ENCODE measurements at regions not wholly inside any gene's neighbourhood (a gene's known extent, or its start where the extent isn't known, plus 50 kb on each side); places are given as distances from the start of the nearest gene placed in this dataset.
"Not testable (repeated sequence)": the region's sequence is repeated elsewhere in the genome, so short reads cannot be mapped to it uniquely, and the experiment has no call there.

GRCh38 chr6:100223952-100224351, 229.9 kb upstream of the MCHR2 start:
- H3K27ac Mint-ChIP-seq, H3K9me3 Mint-ChIP-seq, H3K36me3 Mint-ChIP-seq, H3K4me1 Mint-ChIP-seq, DNase-seq, H3K4me3 Mint-ChIP-seq: not testable (repeated sequence)
- H3K27me3 Mint-ChIP-seq, result peaks cover 16% of the 10 kb centered on the region

GRCh38 chr6:100220543-100220942, 226.5 kb upstream of the MCHR2 start:
- no peak overlapping the region for H3K27ac Mint-ChIP-seq
- H3K4me1 Mint-ChIP-seq, result no peaks in the 10 kb centered on the region
- peaks cover 2% of the 10 kb centered on the region for H3K9me3 Mint-ChIP-seq
- no peaks in the 10 kb centered on the region for H3K36me3 Mint-ChIP-seq
- no peaks in the 10 kb centered on the region for H3K27me3 Mint-ChIP-seq
- H3K4me3 Mint-ChIP-seq, result no peak overlapping the region
- DNase-seq, result no peak

- no peaks in the 10 kb centered on the region for H3K4me1 Mint-ChIP-seq
- no peak overlapping the region for H3K4me3 Mint-ChIP-seq
- no peak for DNase-seq
- no peaks in the 10 kb centered on the region for H3K9me3 Mint-ChIP-seq
- no peaks in the 10 kb centered on the region for H3K36me3 Mint-ChIP-seq
- no peaks in the 10 kb centered on the region for H3K27me3 Mint-ChIP-seq
- no peak overlapping the region for H3K27ac Mint-ChIP-seq
Observed at GRCh38 chr6:100217225-100218012, 223.4 kb upstream of the MCHR2 start.

- Mint-ChIP-seq H3K4me1 (no peaks in the 10 kb centered on the region), H3K9me3 (no peaks in the 10 kb centered on the region), H3K27me3 (no peaks in the 10 kb centered on the region), H3K27ac (no peak overlapping the region), H3K36me3 (no peaks in the 10 kb centered on the region), H3K4me3 (no peak overlapping the region)
- DNase-seq, result no peak
Observed at GRCh38 chr6:100216760-100217159, 222.7 kb upstream of the MCHR2 start.

- H3K27me3 Mint-ChIP-seq, result peaks cover 7% of the 10 kb centered on the region
- no peak overlapping the region for H3K27ac Mint-ChIP-seq
- H3K4me3 Mint-ChIP-seq, result no peak overlapping the region
- DNase-seq, result no peak
- H3K36me3 Mint-ChIP-seq, result no peaks in the 10 kb centered on the region
- no peaks in the 10 kb centered on the region for H3K4me1 Mint-ChIP-seq
- H3K9me3 Mint-ChIP-seq, result no peaks in the 10 kb centered on the region
Observed at GRCh38 chr6:100212131-100212530, 218.1 kb upstream of the MCHR2 start.

- Mint-ChIP-seq H3K36me3 (no peaks in the 10 kb centered on the region), H3K9me3 (no peaks in the 10 kb centered on the region), H3K27me3 (peaks cover 7% of the 10 kb centered on the region), H3K4me3 (no peak overlapping the region), H3K4me1 (no peaks in the 10 kb centered on the region), H3K27ac (no peak overlapping the region)
- DNase-seq, result no peak
Observed at GRCh38 chr6:100210137-100211117, 216.4 kb upstream of the MCHR2 start.

GRCh38 chr6:100209323-100210136, 215.5 kb upstream of the MCHR2 start:
- Mint-ChIP-seq H3K9me3 (no peaks in the 10 kb centered on the region), H3K27me3 (peaks cover 7% of the 10 kb centered on the region), H3K27ac (no peak overlapping the region), H3K4me1 (no peaks in the 10 kb centered on the region), H3K4me3 (no peak overlapping the region), H3K36me3 (no peaks in the 10 kb centered on the region)
- no peak for DNase-seq

GRCh38 chr6:100203400-100203799, 209.4 kb upstream of the MCHR2 start:
- Mint-ChIP-seq H3K27me3 (no peaks in the 10 kb centered on the region), H3K36me3 (no peaks in the 10 kb centered on the region), H3K9me3 (peaks cover 6% of the 10 kb centered on the region), H3K4me1 (no peaks in the 10 kb centered on the region), H3K27ac (no peak overlapping the region), H3K4me3 (no peak overlapping the region)
- DNase-seq, result no peak

- H3K27ac Mint-ChIP-seq, result no peak overlapping the region
- peaks cover 6% of the 10 kb centered on the region for H3K9me3 Mint-ChIP-seq
- H3K4me3 Mint-ChIP-seq, result no peak overlapping the region
- no peaks in the 10 kb centered on the region for H3K4me1 Mint-ChIP-seq
- no peaks in the 10 kb centered on the region for H3K36me3 Mint-ChIP-seq
- no peak for DNase-seq
- H3K27me3 Mint-ChIP-seq, result no peaks in the 10 kb centered on the region
Observed at GRCh38 chr6:100202417-100203194, 208.6 kb upstream of the MCHR2 start.

- not testable (repeated sequence) for H3K4me1 Mint-ChIP-seq, H3K27me3 Mint-ChIP-seq, H3K36me3 Mint-ChIP-seq, DNase-seq, H3K9me3 Mint-ChIP-seq, H3K27ac Mint-ChIP-seq, H3K4me3 Mint-ChIP-seq
Observed at GRCh38 chr6:100196214-100196982, 202.4 kb upstream of the MCHR2 start.

- not testable (repeated sequence) for H3K9me3 Mint-ChIP-seq, H3K27ac Mint-ChIP-seq, H3K4me3 Mint-ChIP-seq, DNase-seq, H3K4me1 Mint-ChIP-seq, H3K27me3 Mint-ChIP-seq, H3K36me3 Mint-ChIP-seq
Observed at GRCh38 chr6:100195244-100195643, 201.2 kb upstream of the MCHR2 start.

GRCh38 chr6:100194535-100194934, 200.5 kb upstream of the MCHR2 start:
- no peak for DNase-seq
- no peak overlapping the region for H3K27ac Mint-ChIP-seq
- H3K4me3 Mint-ChIP-seq, result no peak overlapping the region
- peaks cover 3% of the 10 kb centered on the region for H3K27me3 Mint-ChIP-seq
- H3K36me3 Mint-ChIP-seq, result no peaks in the 10 kb centered on the region
- peaks cover 3% of the 10 kb centered on the region for H3K9me3 Mint-ChIP-seq
- H3K4me1 Mint-ChIP-seq, result no peaks in the 10 kb centered on the region

GRCh38 chr6:100188754-100189153, 194.7 kb upstream of the MCHR2 start:
- no peaks in the 10 kb centered on the region for H3K36me3 Mint-ChIP-seq
- H3K9me3 Mint-ChIP-seq, result no peaks in the 10 kb centered on the region
- no peak overlapping the region for H3K27ac Mint-ChIP-seq
- no peak overlapping the region for H3K4me3 Mint-ChIP-seq
- H3K4me1 Mint-ChIP-seq, result no peaks in the 10 kb centered on the region
- peaks cover 10% of the 10 kb centered on the region for H3K27me3 Mint-ChIP-seq
- no peak for DNase-seq

GRCh38 chr6:100186552-100186951, 192.5 kb upstream of the MCHR2 start:
- no peak overlapping the region for H3K4me3 Mint-ChIP-seq
- H3K36me3 Mint-ChIP-seq, result no peaks in the 10 kb centered on the region
- no peak overlapping the region for H3K27ac Mint-ChIP-seq
- H3K4me1 Mint-ChIP-seq, result no peaks in the 10 kb centered on the region
- H3K9me3 Mint-ChIP-seq, result no peaks in the 10 kb centered on the region
- no peak for DNase-seq
- peaks cover 17% of the 10 kb centered on the region for H3K27me3 Mint-ChIP-seq
